Stimulated activated naive CD8-positive, alpha-beta T cell treated with anti-CD3 and anti-CD28 coated beads, Interleukin-15, amount 100 ng/mL, for 72 hours (primary cell): ENCODE measurements at regions not wholly inside any gene's neighbourhood (a gene's known extent, or its start where the extent isn't known, plus 50 kb on each side); places are given as distances from the start of the nearest gene placed in this dataset.
"Not testable (repeated sequence)": the region's sequence is repeated elsewhere in the genome, so short reads cannot be mapped to it uniquely, and the experiment has no call there.

Experiments
- ATAC-seq: fragments of 150-1000 bp; cut with Tn5 transposase; 2 replicates; pipeline ENCODE4 v1.10.0; 2021; ENCODE audit warnings: mild to moderate bottlenecking, moderate library complexity
- DNase-seq, 2 donors: peaks; one replicate each; pipeline ENCODE4 v3.0.0; 2021 to 2022
- H3K27ac Mint-ChIP-seq, 2 donors: one replicate each; pipeline ENCODE4 v1.8.0; 2022; ENCODE audit warnings: mild to moderate bottlenecking in 2 of 2, mixed read lengths in 2 of 2, moderate library complexity in 2 of 2
- H3K27me3 Mint-ChIP-seq: one replicate; pipeline ENCODE4 v1.8.0; 2022; ENCODE audit warnings: mixed read lengths
- H3K4me1 Mint-ChIP-seq: one replicate; pipeline ENCODE4 v1.8.0; 2022; ENCODE audit warnings: mild to moderate bottlenecking, mixed read lengths
- H3K4me3 Mint-ChIP-seq, 2 donors: one replicate each; pipeline ENCODE4 v1.8.0; 2022; ENCODE audit warnings: mild to moderate bottlenecking in 2 of 2, mixed read lengths in 2 of 2, moderate library complexity in 1 of 2
- H3K9me3 Mint-ChIP-seq, 2 donors: one replicate each; pipeline ENCODE4 v1.8.0; 2022; ENCODE audit warnings: mixed read lengths in 2 of 2

DNA sequence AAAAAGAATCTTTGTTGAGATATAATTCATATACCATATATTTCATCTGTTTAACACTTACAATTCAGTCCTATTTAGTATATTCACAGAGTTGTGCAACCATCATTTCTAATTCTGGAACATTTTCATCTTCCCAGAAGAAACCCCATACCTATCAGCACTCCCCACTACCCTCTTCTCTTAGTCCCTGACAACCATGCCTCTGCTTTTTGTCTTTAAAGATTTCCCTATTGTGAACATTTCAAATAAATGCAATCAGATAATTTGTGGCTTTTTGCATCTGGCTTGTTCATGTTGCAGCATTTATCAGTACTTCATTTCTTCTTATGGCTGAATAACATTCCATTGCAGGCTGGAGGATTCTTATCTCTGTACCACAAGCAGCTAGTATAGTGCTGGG, 305.9 kb upstream of the MEX3C start:
- ATAC-seq (no peak), DNase-seq (no peak)
- Mint-ChIP-seq H3K27me3 (no peaks in the 10 kb centered on the region), H3K9me3 (peaks cover 0 to 5% of the 10 kb centered on the region in 2 donors), H3K4me3 (no peak overlapping the region), H3K27ac (no peak overlapping the region), H3K4me1 (no peaks in the 10 kb centered on the region)

- Mint-ChIP-seq H3K9me3 (peaks cover 0 to 12% of the 10 kb centered on the region in 2 donors), H3K27me3 (no peaks in the 10 kb centered on the region), H3K4me3 (no peak overlapping the region), H3K27ac (no peak overlapping the region), H3K4me1 (no peaks in the 10 kb centered on the region)
- no peak for ATAC-seq
- DNase-seq, result no peak
Observed at GRCh38 chr18:51506811-51507210, 309.3 kb upstream of the MEX3C start.

DNA sequence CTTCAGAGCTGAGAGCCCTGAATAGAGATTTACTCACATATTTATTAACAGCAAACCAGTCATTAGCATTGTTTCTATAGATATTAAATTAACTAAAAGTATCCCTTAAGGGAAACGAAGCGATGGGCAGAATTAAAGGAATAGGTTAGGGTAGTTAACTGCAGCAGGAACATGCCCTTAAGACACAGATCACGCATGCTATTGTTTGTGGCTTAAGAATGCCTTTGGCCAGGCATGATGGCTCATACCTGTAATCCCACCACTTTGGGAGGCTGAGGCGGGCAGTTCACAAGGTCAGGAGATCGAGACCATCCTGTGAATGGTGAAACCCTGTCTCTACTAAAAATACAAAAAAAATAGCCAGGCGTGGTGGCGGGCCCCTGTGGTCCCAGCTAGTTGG, 310.9 kb upstream of the MEX3C start:
- ATAC-seq, H3K27me3 Mint-ChIP-seq, H3K4me3 Mint-ChIP-seq, DNase-seq, H3K4me1 Mint-ChIP-seq, H3K27ac Mint-ChIP-seq: not testable (repeated sequence)
- peaks cover 0 to 12% of the 10 kb centered on the region in 2 donors for H3K9me3 Mint-ChIP-seq

DNA sequence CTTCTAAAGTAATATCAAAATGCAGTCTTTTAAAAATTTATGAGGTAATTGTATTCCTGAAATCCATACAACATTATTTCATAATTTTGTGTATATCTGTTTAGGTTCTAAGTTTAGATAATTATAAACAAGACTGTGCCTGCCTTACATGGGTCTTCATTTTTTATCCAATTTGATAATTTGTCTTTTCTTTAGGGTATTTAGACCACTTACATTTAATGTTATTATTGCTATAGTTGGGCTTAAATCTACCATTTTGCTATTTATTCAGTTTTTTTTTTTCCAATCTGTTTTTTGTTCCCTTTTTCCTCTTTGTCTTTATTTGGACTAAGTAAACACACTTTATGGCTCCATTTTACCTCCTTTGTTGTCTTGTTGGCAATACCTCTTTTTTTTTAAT, 312.5 kb upstream of the MEX3C start:
- DNase-seq (no peak), ATAC-seq (no peak)
- Mint-ChIP-seq H3K9me3 (peaks cover 0 to 12% of the 10 kb centered on the region in 2 donors), H3K27me3 (peaks cover 16% of the 10 kb centered on the region), H3K4me3 (no peak overlapping the region), H3K27ac (no peak overlapping the region), H3K4me1 (no peaks in the 10 kb centered on the region)

DNA sequence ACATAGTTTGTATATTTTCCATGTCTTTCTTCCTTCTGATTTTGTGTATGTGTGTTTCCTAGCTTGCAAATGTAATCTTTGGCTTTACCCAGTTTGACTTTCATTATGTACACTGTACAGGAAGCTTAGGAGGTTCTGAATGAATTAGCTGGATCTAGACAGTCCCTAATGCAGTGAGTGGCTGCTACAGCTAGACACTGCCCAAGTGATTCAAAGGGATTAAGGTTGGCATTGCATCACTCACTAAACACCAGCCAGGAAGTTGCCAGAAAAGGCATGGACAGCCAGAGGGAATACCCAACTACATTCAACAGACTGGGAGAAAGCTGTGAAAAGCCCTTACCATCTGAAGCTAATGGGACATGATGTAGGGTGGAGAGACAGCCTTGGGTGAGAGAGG, 316.0 kb upstream of the MEX3C start:
- DNase-seq (no peak), ATAC-seq (no peak)
- Mint-ChIP-seq H3K9me3 (peaks cover 0 to 7% of the 10 kb centered on the region in 2 donors), H3K4me1 (no peaks in the 10 kb centered on the region), H3K27ac (no peak overlapping the region), H3K27me3 (peaks cover 16% of the 10 kb centered on the region), H3K4me3 (no peak overlapping the region)

DNA sequence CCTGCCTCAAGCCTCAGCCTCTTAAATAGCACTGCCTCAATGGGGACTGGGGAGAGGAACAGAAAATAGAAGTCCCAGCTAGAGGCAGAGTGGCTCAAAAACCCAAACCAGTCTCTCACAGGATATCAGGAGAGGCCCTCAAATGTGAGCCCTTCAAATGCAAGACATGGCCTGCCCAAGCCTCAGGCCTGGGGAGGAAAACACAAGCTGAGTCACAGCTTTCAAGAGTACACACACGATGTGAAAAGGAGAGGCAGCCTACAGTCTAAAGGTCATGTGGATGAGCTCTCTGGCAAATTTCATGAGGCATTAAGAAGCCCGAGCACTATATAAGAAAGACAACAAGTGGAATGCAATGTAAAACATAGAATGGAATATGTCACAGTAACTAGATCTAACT, 316.6 kb upstream of the MEX3C start:
- ATAC-seq, result no peak
- DNase-seq, result no peak
- Mint-ChIP-seq H3K4me1 (no peaks in the 10 kb centered on the region), H3K27me3 (peaks cover 16% of the 10 kb centered on the region), H3K4me3 (no peak overlapping the region), H3K9me3 (peaks cover 0 to 7% of the 10 kb centered on the region in 2 donors), H3K27ac (no peak overlapping the region)

- H3K4me1 Mint-ChIP-seq, result no peaks in the 10 kb centered on the region
- no peaks in the 10 kb centered on the region for H3K9me3 Mint-ChIP-seq
- no peak overlapping the region for H3K4me3 Mint-ChIP-seq
- ATAC-seq (no peak), DNase-seq (no peak)
- no peak overlapping the region for H3K27ac Mint-ChIP-seq
- H3K27me3 Mint-ChIP-seq, result peaks cover 16% of the 10 kb centered on the region
Observed at GRCh38 chr18:51516478-51517038, 319.1 kb upstream of the MEX3C start.

DNA sequence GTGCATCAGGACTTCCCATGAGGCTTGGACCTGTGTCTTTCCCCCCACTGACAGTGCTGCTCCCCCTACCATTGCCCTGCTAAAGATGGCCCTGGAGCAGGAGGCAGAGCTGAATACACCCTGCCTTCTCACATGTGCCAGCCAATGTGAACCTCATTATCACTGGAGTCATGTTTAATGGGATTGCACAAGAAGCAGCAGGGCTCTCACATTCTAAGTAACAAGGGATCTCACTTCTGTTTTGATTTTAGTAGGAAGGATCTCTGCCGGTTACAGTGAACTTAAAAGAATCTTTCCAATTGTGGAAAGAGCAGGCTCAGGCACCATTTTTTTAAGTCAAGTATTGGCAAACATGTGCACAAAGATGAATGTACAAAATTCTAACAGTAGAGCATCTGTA, 322.1 kb upstream of the MEX3C start:
- DNase-seq (no peak), ATAC-seq (no peak)
- no peak overlapping the region for H3K27ac Mint-ChIP-seq
- no peaks in the 10 kb centered on the region for H3K9me3 Mint-ChIP-seq
- H3K27me3 Mint-ChIP-seq, result peaks cover 2% of the 10 kb centered on the region
- H3K4me1 Mint-ChIP-seq, result no peaks in the 10 kb centered on the region
- no peak overlapping the region for H3K4me3 Mint-ChIP-seq

GRCh38 chr18:51520676-51521180, 323.2 kb upstream of the MEX3C start:
- no peak for DNase-seq
- no peak for ATAC-seq
- Mint-ChIP-seq H3K27ac (no peak overlapping the region), H3K4me1 (no peaks in the 10 kb centered on the region), H3K9me3 (peaks cover 0 to 2% of the 10 kb centered on the region in 2 donors), H3K4me3 (no peak overlapping the region), H3K27me3 (peaks cover 2% of the 10 kb centered on the region)

DNA sequence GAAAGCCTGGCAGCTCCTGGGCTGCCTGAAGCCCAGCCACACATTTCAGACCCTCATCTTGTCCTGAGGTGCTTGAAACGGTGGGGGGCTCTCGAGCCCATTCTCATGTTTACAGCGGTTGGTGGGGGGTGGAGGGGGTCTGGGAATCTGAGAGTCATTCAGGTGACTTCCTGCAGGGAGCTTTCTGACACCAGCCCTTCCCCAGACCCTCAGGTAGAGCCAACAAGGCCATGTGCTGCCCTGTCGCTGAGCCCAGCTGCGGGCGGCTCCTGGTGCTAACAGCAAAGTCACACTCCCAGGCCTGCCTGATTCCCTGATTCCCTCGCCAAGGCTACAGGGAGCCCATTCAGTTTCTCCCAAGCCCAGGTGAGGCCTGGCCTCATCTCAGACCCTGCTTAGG, 324.9 kb upstream of the MEX3C start:
- no peak overlapping the region for H3K4me3 Mint-ChIP-seq
- no peaks in the 10 kb centered on the region for H3K4me1 Mint-ChIP-seq
- ATAC-seq, result no peak
- H3K27me3 Mint-ChIP-seq, result peaks cover 7% of the 10 kb centered on the region
- no peak for DNase-seq
- H3K9me3 Mint-ChIP-seq, result peaks cover 0 to 6% of the 10 kb centered on the region in 2 donors
- no peak overlapping the region for H3K27ac Mint-ChIP-seq

DNA sequence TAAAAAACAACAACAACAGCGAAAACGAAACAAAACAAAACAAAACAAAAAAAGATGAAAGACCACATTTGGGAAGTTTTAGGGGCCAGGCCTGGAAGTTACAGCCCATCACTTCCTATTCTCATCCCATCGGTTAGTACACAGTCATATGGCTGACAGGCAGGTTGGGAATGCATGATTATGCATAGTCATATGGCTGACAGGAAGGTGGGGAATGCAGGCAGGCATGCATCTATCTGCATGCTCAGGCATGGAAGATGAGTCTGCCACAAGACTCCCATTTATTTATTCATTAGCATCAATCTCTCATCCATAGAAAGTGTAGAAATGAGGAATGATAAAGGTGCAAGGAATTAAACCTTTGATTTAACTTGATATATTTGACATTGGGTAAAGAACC, 325.3 kb upstream of the MEX3C start:
- peaks cover 0 to 6% of the 10 kb centered on the region in 2 donors for H3K9me3 Mint-ChIP-seq
- no peak overlapping the region for H3K4me3 Mint-ChIP-seq
- ATAC-seq, result no peak
- no peak overlapping the region for H3K27ac Mint-ChIP-seq
- H3K27me3 Mint-ChIP-seq, result peaks cover 7% of the 10 kb centered on the region
- H3K4me1 Mint-ChIP-seq, result no peaks in the 10 kb centered on the region
- DNase-seq, result no peak

DNA sequence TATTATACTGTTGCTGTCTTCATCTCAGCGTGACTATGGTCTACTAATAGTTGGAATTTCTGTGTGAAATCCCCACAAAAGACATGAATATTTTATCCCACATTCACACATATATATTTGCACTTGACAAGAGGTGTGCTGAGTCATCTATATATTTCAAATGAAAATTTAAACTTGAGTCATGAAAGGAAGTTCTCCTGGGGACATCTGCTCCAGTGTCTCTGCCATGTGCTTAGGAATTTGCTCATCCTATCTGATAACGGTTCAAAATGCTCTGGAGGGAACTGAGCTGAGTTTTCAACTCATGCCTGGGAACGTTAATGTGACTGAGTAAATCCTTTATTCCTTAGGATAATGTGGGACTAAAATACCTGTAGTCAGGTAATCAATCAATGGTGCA, 326.2 kb upstream of the MEX3C start:
- no peak for ATAC-seq

DNA sequence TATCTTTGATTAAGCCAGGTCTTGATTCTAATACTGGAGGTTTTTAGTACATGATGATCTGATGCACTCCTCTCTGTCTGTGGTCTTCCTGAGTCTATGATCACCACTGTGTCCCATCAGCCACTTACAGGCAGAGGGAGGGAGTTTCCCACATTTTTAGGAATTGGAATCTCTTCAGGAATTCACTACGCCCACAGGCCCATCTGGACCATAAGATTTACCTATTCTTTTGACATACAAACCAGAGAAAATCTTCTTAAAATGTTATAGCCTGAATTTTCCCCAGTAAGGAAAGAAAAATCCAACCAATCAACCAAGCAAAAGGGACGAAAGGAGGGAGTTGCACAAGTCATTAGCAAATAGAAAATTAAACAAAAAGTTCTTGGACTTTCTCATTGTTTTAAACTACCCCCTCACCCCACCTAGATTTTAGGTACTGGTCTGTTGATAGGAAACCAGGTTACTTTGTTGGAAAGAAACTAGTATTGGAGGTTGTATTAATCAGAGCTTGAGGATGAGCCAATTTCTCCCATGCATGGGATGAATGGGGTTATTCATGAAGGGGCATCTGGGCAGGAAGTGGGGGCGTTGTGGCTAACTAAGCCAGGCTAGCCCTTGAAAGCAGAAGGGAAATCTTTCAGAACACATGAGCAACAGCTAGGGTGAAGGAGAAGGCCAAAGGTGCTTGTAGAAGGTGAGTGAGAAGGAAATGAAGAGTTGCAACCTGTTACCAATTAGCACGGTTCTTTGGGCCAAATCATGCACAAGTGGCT, 328.2 kb upstream of the MEX3C start:
- no peak overlapping the region for H3K27ac Mint-ChIP-seq
- H3K9me3 Mint-ChIP-seq, result peaks cover 0 to 6% of the 10 kb centered on the region in 2 donors
- no peak for DNase-seq
- H3K27me3 Mint-ChIP-seq, result peaks cover 7% of the 10 kb centered on the region
- ATAC-seq, result no peak
- no peak overlapping the region for H3K4me3 Mint-ChIP-seq
- H3K4me1 Mint-ChIP-seq, result no peaks in the 10 kb centered on the region

More for the DNA sequence above, 326.2 kb upstream of the MEX3C start:
- Mint-ChIP-seq H3K9me3 (peaks cover 0 to 6% of the 10 kb centered on the region in 2 donors), H3K27ac (no peak overlapping the region), H3K27me3 (peaks cover 7% of the 10 kb centered on the region), H3K4me3 (no peak overlapping the region), H3K4me1 (no peaks in the 10 kb centered on the region)
- no peak for DNase-seq

DNA sequence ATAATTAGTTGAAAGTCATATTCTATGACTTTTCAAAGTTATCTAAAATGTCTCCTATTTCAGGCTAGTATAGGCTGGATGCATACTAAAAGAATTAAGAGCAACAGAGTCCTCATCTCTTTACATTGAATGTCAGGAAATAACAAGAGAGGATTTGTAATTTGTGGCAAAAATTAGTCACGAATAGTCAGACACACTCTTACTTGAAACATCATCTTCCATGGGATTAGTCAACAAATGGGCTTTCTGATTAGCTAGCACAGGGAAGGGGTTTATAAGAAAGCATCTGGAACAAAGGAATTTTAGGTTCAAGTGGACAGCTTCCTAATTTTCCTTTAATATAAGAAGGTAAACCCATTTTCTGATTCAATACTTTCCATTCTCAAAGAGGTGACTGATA, 330.3 kb upstream of the MEX3C start:
- H3K27ac Mint-ChIP-seq, result no peak overlapping the region
- DNase-seq, result no peak
- H3K27me3 Mint-ChIP-seq, result peaks cover 7% of the 10 kb centered on the region
- H3K4me3 Mint-ChIP-seq, result no peak overlapping the region
- no peak for ATAC-seq
- H3K9me3 Mint-ChIP-seq, result peaks cover 0 to 6% of the 10 kb centered on the region in 2 donors
- no peaks in the 10 kb centered on the region for H3K4me1 Mint-ChIP-seq

DNA sequence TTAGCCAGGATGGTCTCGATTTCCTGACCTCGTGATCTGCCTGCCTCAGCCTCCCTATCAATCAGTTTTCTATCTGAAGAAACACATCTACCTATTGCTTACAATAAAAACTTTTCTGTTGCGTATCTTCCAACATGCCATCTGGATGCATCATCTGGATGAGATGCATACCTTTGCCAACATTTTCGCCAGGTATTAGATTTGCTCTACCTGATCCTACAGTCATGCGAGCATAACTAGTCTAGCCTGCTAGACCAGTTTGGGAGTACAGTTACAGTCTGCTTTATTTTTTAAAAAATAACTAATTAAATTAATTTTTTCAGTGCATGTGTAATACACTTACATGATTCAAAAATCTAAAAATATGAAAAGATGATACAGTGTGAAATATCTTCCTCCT, 334.0 kb upstream of the MEX3C start:
- Mint-ChIP-seq H3K4me1 (no peaks in the 10 kb centered on the region), H3K27ac (no peak overlapping the region), H3K4me3 (no peak overlapping the region), H3K9me3 (no peaks in the 10 kb centered on the region), H3K27me3 (peaks cover 2% of the 10 kb centered on the region)
- DNase-seq (no peak), ATAC-seq (no peak)

- no peak for ATAC-seq
- H3K4me3 Mint-ChIP-seq, result no peak overlapping the region
- no peaks in the 10 kb centered on the region for H3K4me1 Mint-ChIP-seq
- H3K27ac Mint-ChIP-seq, result no peak overlapping the region
- peaks cover 8% of the 10 kb centered on the region for H3K27me3 Mint-ChIP-seq
- peaks cover 0 to 10% of the 10 kb centered on the region in 2 donors for H3K9me3 Mint-ChIP-seq
- DNase-seq, result no peak
Observed at GRCh38 chr18:51537487-51537886, 340.0 kb upstream of the MEX3C start.
